GM21576 (cell line): ENCODE measurements at regions not wholly inside any gene's neighbourhood (a gene's known extent, or its start where the extent isn't known, plus 50 kb on each side); places are given as distances from the start of the nearest gene placed in this dataset.

Experiments
- ATAC-seq: cut with Tn5 transposase; IDR thresholded peaks from one replicate; pipeline ENCODE4 v1.9.1; 2021; ENCODE audit warnings: mild to moderate bottlenecking, moderate library complexity; ENCODE audit not compliant: unreplicated experiment

GRCh38 chr4:157574606-157575005 lies 354.1 kb downstream of the GRIA2 start:
- ATAC-seq: no peak

GRCh38 chr4:157572951-157573350 lies 352.4 kb downstream of the GRIA2 start:
- no peak for ATAC-seq

- ATAC-seq: no peak
Observed at GRCh38 chr4:157572284-157572683, 351.8 kb downstream of the GRIA2 start.

- no peak for ATAC-seq
Observed at GRCh38 chr4:157564771-157565170, 344.2 kb downstream of the GRIA2 start.

- no peak for ATAC-seq
Observed at GRCh38 chr4:157564218-157564617, 343.7 kb downstream of the GRIA2 start.

GRCh38 chr4:157558016-157558415 lies 337.5 kb downstream of the GRIA2 start:
- ATAC-seq: no peak

- ATAC-seq: no peak
Observed at GRCh38 chr4:157550028-157550427, 329.5 kb downstream of the GRIA2 start.

GRCh38 chr4:157527954-157528353 lies 307.4 kb downstream of the GRIA2 start:
- no peak for ATAC-seq

- no peak for ATAC-seq
Observed at GRCh38 chr4:157521906-157522305, 301.4 kb downstream of the GRIA2 start.

- no peak for ATAC-seq
Observed at GRCh38 chr4:157514711-157515110, 294.2 kb downstream of the GRIA2 start.

GRCh38 chr4:157509341-157509740 lies 288.8 kb downstream of the GRIA2 start:
- no peak for ATAC-seq

- ATAC-seq: no peak
Observed at GRCh38 chr4:157502656-157503055, 282.1 kb downstream of the GRIA2 start.

GRCh38 chr4:157459785-157460184 lies 239.3 kb downstream of the GRIA2 start:
- ATAC-seq: no peak

- ATAC-seq: no peak
Observed at GRCh38 chr4:157447195-157447594, 226.7 kb downstream of the GRIA2 start.

GRCh38 chr4:157444014-157444413 lies 223.5 kb downstream of the GRIA2 start:
- ATAC-seq: no peak

GRCh38 chr4:157443537-157443936 lies 223.0 kb downstream of the GRIA2 start:
- ATAC-seq: no peak

- no peak for ATAC-seq
Observed at GRCh38 chr4:157425897-157426296, 205.4 kb downstream of the GRIA2 start.

- no peak for ATAC-seq
Observed at GRCh38 chr4:157423526-157424020, 203.0 kb downstream of the GRIA2 start.

GRCh38 chr4:157421365-157421764 lies 200.8 kb downstream of the GRIA2 start:
- ATAC-seq: no peak
